HL-60/S4 treated with retinoic acid at 250 ng/mL for 4 days and 3 days (cell line): ENCODE measurements at regions not wholly inside any gene's neighbourhood (a gene's known extent, or its start where the extent isn't known, plus 50 kb on each side); places are given as distances from the start of the nearest gene placed in this dataset.

Source experiments
- in situ Hi-C: fragments of 300-500 bp; cut with MboI; formaldehyde crosslinking; loops from 2 replicates; pipeline ENCODE4 v1.7.0; 2022; ENCODE audit warnings: low sequenced_read_pairs

DNA sequence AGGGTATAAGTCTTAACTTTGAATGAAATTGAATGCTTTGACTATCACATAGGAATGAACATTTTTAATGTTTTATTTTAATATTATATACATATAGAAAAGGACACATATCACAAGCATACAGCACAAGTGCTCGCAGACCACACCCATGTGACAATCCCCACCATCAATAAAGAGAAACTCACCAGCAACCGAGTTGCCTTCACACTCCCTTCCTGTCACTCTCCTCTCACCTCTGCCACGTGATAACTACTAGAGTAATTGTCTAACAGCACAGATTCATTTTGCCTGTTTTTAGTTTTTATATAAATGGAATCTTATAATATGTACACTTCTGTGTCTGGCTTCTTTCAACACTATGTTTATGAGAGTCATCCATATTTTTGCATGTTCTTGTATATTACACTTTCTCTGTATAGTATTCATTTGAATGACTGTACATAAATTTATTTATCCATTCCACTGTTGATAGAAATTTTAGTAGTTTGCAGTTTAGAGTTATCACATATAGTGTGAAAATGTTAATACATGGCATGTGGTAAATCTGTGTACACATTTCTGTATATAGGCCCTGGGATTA, 304.9 kb upstream of the DUSP10 start:
- in situ Hi-C loops: no loop called here

- in situ Hi-C loops: no loop called here
These were observed 303.9 kb upstream of the DUSP10 start for GRCh38 chr1:222045786-222046185.

GRCh38 chr1:222045236-222045635, 303.3 kb upstream of the DUSP10 start:
- in situ Hi-C loops: no loop called here

DNA sequence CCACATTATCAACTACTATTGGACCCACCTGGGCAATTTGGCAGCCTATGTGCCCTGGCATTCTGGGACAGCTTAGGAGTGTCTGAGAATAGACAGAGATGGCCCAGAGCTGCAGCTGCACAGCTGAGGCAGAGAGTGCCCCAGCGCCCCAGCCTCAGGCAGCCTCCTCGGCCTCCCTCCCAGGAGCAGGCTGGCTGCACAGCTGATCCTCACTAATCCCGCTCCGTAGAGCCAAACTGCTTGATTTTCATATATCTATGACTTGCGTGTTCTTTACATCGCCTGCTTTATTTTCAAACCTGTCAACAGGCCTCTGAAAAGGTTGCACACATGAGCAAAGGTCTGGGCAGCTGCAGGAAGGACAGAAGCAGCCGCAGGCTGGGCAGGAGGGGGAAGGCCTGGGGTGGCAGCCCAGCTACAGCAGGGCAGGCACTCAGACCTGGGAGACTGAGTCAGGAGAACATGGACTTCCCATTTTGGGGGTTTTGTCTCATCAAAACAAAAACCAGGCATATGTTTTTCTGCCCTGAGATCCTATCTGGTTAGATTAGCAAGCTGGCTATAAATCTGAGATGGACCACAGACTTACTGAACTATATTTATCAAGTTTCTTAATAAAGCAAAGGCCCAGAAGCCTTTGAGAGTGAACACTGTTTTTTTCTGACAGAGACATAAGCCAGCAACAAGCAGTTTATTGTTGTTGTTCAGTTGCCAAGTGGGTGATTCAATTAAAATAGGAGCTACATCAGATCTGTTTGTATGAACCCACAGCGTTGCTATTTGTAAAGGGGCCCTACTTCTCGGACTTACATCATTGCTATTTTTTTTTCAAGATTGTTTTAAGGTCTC, 301.8 kb upstream of the DUSP10 start:
- in situ Hi-C loops: no loop called here

- in situ Hi-C loops: no loop called here
These were observed 300.2 kb upstream of the DUSP10 start for GRCh38 chr1:222042120-222042519.

GRCh38 chr1:222040955-222041354, 299.1 kb upstream of the DUSP10 start:
- in situ Hi-C loops: no loop called here

DNA sequence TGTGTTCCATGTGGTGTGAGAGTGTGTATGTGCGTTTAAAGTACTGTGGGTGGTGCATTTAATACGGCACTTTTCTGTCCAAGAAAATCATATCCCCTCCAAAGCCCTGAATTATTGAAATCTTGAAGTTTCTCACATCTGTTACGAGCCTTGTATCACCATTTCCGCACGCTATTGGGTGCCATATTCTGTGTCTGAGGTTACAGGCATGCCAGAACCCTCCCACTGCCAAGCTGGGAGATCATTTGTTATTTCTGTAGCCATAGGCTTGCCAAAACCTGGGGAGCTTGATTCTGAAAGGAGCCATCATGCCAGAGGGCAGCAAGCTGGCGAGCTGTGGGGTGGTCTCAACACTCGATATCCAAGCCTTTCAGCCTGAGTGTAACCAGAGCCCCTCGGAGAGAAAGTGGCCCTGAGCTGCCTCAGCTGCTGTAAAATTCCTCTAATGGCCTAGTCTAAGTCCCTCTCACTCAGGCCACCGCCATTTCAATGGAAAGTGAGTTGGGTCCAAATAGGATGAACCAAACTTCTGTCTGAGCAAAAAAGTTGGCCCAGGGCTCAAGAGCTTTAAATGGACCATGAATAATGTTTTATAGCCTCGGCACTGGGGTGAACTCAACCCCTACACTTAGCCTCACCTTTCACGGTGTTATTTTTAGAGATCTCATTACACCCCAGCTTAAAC, 298.4 kb upstream of the DUSP10 start:
- in situ Hi-C loops: no loop called here

DNA sequence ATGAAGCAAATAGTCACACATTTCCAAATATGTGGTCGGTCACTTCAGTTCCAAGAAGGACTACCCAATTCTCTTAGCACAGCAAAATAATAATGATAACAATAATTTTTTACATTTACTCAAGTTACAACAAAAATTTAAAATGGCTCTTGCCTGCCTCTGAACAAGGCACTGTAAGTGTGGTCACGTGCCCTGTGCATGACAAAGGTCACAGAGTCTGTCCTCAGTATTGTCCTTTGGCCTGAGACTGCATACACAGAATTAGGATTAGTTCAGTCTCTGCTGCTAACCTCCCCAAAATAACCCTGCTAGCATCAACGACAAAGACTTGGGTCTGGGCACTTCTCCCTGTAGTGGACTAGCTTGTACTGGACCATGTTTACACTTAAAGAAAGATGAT, 297.1 kb upstream of the DUSP10 start:
- in situ Hi-C loops: no loop called here

DNA sequence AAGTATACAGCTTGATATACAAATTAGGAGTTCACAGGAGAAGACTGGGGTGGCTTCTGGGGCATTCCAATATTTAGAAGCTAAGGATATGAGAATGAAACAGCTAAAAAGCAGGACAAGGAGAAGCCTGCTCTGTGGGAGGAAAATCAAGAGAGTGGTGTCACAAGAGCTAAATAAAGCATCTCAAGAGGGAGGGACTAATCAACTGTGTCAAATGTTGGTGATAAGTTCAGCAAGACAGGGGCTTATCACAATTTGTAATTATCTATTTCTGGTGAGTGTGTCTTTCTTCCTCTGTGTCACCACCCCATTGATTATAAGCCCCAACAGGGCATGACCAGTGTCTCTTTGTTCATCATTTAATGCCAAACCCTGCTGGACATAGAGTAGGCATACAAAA, 295.8 kb upstream of the DUSP10 start:
- in situ Hi-C loops: no loop called here

- in situ Hi-C loops: no loop called here
These were observed 292.9 kb upstream of the DUSP10 start for GRCh38 chr1:222034790-222035189.

DNA sequence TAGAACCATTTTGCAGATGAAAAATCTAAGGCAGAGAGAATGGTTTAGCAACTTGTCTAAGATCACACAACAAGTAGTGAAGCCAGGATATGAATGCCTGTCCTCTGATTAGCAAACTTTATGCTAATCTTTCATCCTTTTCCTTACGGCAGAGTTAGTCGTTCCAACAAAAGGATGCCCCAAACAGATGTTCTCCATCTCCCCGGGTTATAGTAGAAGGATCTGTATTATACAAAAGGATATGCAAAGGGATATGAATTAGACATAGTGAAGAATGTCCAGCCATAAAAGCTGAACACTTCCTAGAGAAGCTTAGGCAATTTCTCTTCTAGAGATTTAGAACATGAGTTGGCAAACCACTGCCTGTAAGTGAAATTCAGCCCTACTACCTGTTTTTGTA, 291.6 kb upstream of the DUSP10 start:
- in situ Hi-C loops: no loop called here

DNA sequence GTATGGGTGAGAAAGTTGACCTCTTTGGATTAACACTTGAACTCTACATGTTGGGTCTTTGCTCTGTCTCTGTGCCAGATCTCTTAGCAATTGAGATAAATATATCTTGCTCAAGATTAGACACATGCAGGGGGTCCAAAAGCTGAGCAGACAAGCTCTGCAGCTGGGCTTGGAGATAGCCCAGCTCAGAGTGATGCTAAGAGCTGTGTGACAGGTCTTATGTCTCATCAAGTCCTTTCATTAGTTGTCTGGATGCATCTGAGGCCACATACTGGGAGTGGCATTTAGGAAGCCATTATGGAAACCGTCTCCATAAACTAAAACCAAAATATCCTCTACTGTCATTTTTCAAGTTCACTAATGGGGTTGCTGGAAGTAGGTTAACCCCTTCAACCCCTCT, 289.4 kb upstream of the DUSP10 start:
- in situ Hi-C loops: no loop called here

- in situ Hi-C loops: no loop called here
These were observed 286.8 kb upstream of the DUSP10 start for GRCh38 chr1:222028676-222029075.

- in situ Hi-C loops: no loop called here
These were observed 286.2 kb upstream of the DUSP10 start for GRCh38 chr1:222028116-222028515.

- in situ Hi-C loops: no loop called here
These were observed 284.4 kb upstream of the DUSP10 start for GRCh38 chr1:222026280-222026679.

- in situ Hi-C loops: no loop called here
These were observed 281.1 kb upstream of the DUSP10 start for GRCh38 chr1:222023025-222023424.

DNA sequence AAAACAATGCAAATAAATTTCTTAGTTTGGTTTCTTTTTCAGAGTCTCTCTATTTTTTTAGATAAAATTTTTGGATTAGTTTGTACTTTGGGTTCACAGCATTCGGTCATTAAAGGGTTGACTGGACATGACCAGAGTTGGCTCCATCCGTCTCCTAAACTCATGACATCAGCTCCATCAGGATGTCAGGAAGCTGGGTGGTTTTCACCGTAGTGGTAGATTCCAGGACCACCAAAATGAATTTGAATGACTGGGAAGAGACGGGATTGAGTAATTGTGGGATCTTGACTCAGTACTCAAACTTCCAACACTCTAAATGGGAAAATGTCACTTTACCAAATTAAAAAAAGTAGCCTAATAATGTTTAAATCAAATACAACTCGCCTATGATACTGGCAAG, 279.2 kb upstream of the DUSP10 start:
- in situ Hi-C loops: no loop called here

DNA sequence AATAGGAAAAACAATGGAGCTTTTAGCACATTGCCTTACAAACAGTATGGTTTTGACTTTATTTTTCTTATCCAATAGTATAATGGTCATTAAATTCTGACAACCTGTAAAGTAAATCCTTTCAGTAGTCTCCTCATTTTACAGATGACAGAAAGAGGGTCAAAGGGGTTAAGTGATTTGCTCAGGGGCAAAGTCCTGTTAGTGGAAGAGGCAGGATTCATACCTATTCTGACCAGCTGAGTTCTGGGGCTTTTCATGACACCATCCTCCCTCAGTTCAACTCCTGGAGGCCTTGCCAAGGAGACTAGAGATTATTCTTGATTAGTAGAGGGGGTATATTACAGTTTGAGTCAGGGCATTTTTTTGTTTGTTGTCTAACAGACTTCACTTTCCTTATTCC, 278.7 kb upstream of the DUSP10 start:
- in situ Hi-C loops: no loop called here

DNA sequence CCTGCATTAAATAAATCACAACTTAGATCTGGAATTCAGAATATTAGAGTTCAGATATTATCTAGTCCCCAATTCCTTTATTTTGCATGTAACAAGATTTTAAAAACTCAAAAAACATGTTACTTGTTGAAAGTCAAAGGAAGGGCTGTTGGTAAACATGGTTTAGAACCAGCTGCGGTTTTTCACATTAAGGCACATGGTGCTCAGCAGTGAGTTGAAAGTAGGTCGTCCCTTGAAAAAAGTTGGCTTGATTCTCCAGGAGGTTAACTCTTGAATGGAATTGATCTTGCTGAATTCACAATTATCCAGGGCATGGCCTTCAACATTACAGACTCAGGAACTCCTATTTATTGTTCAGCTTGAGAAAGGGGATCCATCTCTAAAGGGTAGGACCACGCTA, 277.1 kb upstream of the DUSP10 start:
- in situ Hi-C loops: no loop called here

GRCh38 chr1:222018041-222018440, 276.2 kb upstream of the DUSP10 start:
- in situ Hi-C loops: no loop called here

- in situ Hi-C loops: no loop called here
These were observed 273.8 kb upstream of the DUSP10 start for GRCh38 chr1:222015686-222016085.

DNA sequence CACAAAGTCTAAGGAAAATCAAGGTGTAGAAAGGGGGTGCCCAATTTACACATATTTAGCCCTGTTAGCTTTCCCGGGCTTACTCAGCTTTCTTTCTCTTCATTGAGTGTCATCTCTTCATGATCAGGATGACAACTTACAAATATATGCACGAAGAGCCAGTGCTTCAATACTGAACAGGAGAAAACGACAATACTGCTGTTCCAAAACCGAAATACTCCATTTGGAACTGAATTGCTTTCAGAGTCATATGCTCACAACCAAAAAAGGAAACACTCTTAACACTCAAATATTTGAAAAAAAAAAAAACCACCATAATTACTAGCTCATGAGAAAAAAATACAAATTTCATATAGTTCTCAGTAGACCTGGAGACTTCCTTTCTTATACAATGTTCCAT, 272.1 kb upstream of the DUSP10 start:
- in situ Hi-C loops: no loop called here
